Uterus (tissue), 3 donors: ENCODE measurements at regions not wholly inside any gene's neighbourhood (a gene's known extent, or its start where the extent isn't known, plus 50 kb on each side); places are given as distances from the start of the nearest gene placed in this dataset.

ENCODE experiments used
- DNase-seq, 2 donors: peaks; one replicate each; pipeline ENCODE4 v3.0.0-alpha.2; 2019 to 2020
- H3K27ac ChIP-seq, 2 donors: fragments of 200-600 bp; sonication (generic); 1 replicate in 1 of 2; 2 replicates in 1 of 2; pipeline ENCODE4 v1.5.1; 2016 to 2018
- H3K27me3 ChIP-seq, 2 donors: fragments of 200-600 bp; sonication (generic); one replicate each; pipeline ENCODE4 v1.5.1; 2018 to 2019; ENCODE audit warnings: control low read depth in 1 of 2
- H3K36me3 ChIP-seq, 2 donors: fragments of 200-600 bp; sonication (generic); one replicate each; pipeline ENCODE4 v1.5.1; 2019; ENCODE audit warnings: control low read depth in 1 of 2
- H3K4me1 ChIP-seq, 2 donors: fragments of 200-600 bp; sonication (generic); one replicate each; pipeline ENCODE4 v1.5.1; 2018 to 2019; ENCODE audit warnings: control low read depth in 1 of 2
- H3K4me3 ChIP-seq, 2 donors: fragments of 200-600 bp; sonication (generic); 1 replicate in 1 of 2; 2 replicates in 1 of 2; pipeline ENCODE4 v1.5.1; 2018 to 2019; ENCODE audit warnings: mild to moderate bottlenecking in 1 of 2
- H3K9me3 ChIP-seq, 2 donors: fragments of 200-600 bp; sonication (generic); one replicate each; pipeline ENCODE4 v1.5.1; 2019; ENCODE audit warnings: control low read depth in 1 of 2
- CTCF ChIP-seq, 4 experiments: fragments of 200-600 bp in 2 of 4; fragments of 450-650 bp in 2 of 4; sonication (generic) in 2 of 4; IDR thresholded peaks; one replicate each; pipeline ENCODE4 v1.5.1; 2016 to 2019; ENCODE audit warnings: antibody characterized with exemption in 4 of 4, mild to moderate bottlenecking in 2 of 4, moderate library complexity in 1 of 4
- POLR2A ChIP-seq, 2 donors: fragments of 450-650 bp; IDR thresholded peaks; one replicate each; pipeline ENCODE4 v1.6.1; 2016; ENCODE audit warnings: antibody characterized with exemption in 2 of 2, mild to moderate bottlenecking in 1 of 2, moderate library complexity in 1 of 2
- intact Hi-C: fragments of 100-400 bp; cut with DNase I; formaldehyde crosslinking; loops from one replicate; pipeline ENCODE4 v1.15.1; 2023; ENCODE audit warnings: low total_unique reads
- donor health status: DM: yes; HTN: yes; CAD: no.

- Histone ChIP-seq H3K27me3 (no peaks in the 10 kb centered on the region), H3K36me3 (no peaks in the 10 kb centered on the region), H3K27ac (no peak overlapping the region), H3K4me1 (no peaks in the 10 kb centered on the region), H3K9me3 (no peaks in the 10 kb centered on the region), H3K4me3 (no peak overlapping the region)
- DNase-seq = no peak
- TF ChIP-seq POLR2A (IDR thresholded peaks at IDR 0.05) = no peak
- TF ChIP-seq CTCF (IDR thresholded peaks at IDR 0.05) = no peak
- intact Hi-C loops = no loop called here
Measured at GRCh38 chr3:117252651-117253050, 543.1 kb downstream of the TUSC7 start.

- Histone ChIP-seq H3K4me1 (no peaks in the 10 kb centered on the region), H3K9me3 (no peaks in the 10 kb centered on the region), H3K27me3 (no peaks in the 10 kb centered on the region), H3K27ac (no peak overlapping the region), H3K4me3 (no peak overlapping the region), H3K36me3 (no peaks in the 10 kb centered on the region)
- no peak for DNase-seq
- intact Hi-C loops = no loop called here
- no peak for TF ChIP-seq POLR2A (IDR thresholded peaks at IDR 0.05)
- no peak for TF ChIP-seq CTCF (IDR thresholded peaks at IDR 0.05)
Measured at GRCh38 chr3:117253636-117254035, 544.1 kb downstream of the TUSC7 start.

- Histone ChIP-seq H3K27ac (no peak overlapping the region), H3K9me3 (no peaks in the 10 kb centered on the region), H3K4me3 (no peak overlapping the region), H3K4me1 (no peaks in the 10 kb centered on the region), H3K27me3 (no peaks in the 10 kb centered on the region), H3K36me3 (no peaks in the 10 kb centered on the region)
- intact Hi-C loops = no loop called here
- no peak for TF ChIP-seq CTCF (IDR thresholded peaks at IDR 0.05)
- no peak for TF ChIP-seq POLR2A (IDR thresholded peaks at IDR 0.05)
- DNase-seq = no peak
Measured at GRCh38 chr3:117254985-117255384, 545.4 kb downstream of the TUSC7 start.

- TF ChIP-seq CTCF (IDR thresholded peaks at IDR 0.05) (no peak), POLR2A (IDR thresholded peaks at IDR 0.05) (no peak)
- Histone ChIP-seq H3K9me3 (no peaks in the 10 kb centered on the region), H3K27me3 (no peaks in the 10 kb centered on the region), H3K27ac (no peak overlapping the region), H3K4me1 (no peaks in the 10 kb centered on the region), H3K4me3 (no peak overlapping the region), H3K36me3 (no peaks in the 10 kb centered on the region)
- intact Hi-C loops = no loop called here
- DNase-seq = no peak
Measured at GRCh38 chr3:117255736-117256135, 546.2 kb downstream of the TUSC7 start.

- Histone ChIP-seq H3K9me3 (no peaks in the 10 kb centered on the region), H3K4me3 (no peak overlapping the region), H3K27me3 (no peaks in the 10 kb centered on the region), H3K4me1 (no peaks in the 10 kb centered on the region), H3K27ac (no peak overlapping the region), H3K36me3 (no peaks in the 10 kb centered on the region)
- intact Hi-C loops = no loop called here
- TF ChIP-seq CTCF (IDR thresholded peaks at IDR 0.05) = no peak
- TF ChIP-seq POLR2A (IDR thresholded peaks at IDR 0.05) = no peak
- DNase-seq = no peak
Measured at GRCh38 chr3:117261983-117262421, 552.4 kb downstream of the TUSC7 start.
